BLaER1 (cell line): ENCODE measurements at regions not wholly inside any gene's neighbourhood (a gene's known extent, or its start where the extent isn't known, plus 50 kb on each side); places are given as distances from the start of the nearest gene placed in this dataset.

Experiments used
- H3K27ac ChIP-seq: shearing (Covaris generic); formaldehyde crosslinking; 2 replicates; pipeline ENCODE4 v1.8.1; 2022
- H3K27me3 ChIP-seq: shearing (Covaris generic); formaldehyde crosslinking; 2 replicates; pipeline ENCODE4 v1.8.1; 2022
- H3K36me3 ChIP-seq: shearing (Covaris generic); formaldehyde crosslinking; 2 replicates; pipeline ENCODE4 v1.8.1; 2022
- H3K4me1 ChIP-seq: shearing (Covaris generic); formaldehyde crosslinking; 2 replicates; pipeline ENCODE4 v1.8.1; 2022
- H3K4me2 ChIP-seq: shearing (Covaris generic); formaldehyde crosslinking; 2 replicates; pipeline ENCODE4 v1.8.1; 2022
- H3K4me3 ChIP-seq: shearing (Covaris generic); formaldehyde crosslinking; 2 replicates; pipeline ENCODE4 v1.8.1; 2022
- H3K9ac ChIP-seq: shearing (Covaris generic); formaldehyde crosslinking; 2 replicates; pipeline ENCODE4 v1.8.1; 2022
- H3K9me3 ChIP-seq: shearing (Covaris generic); formaldehyde crosslinking; 2 replicates; pipeline ENCODE4 v1.8.1; 2022
- H4K20me1 ChIP-seq: shearing (Covaris generic); formaldehyde crosslinking; 2 replicates; pipeline ENCODE4 v1.8.1; 2022
- Cebpa-rat ChIP-seq: shearing (Covaris generic); IDR thresholded peaks from 2 replicates; pipeline ENCODE4 v1.8.1; 2022

- H3K4me1 ChIP-seq, result no peaks in the 10 kb centered on the region
- TF ChIP-seq Cebpa-rat, result no peak
- H3K4me3 ChIP-seq, result no peak overlapping the region
Measured at GRCh38 chr5:82858151-82859025, 218.8 kb downstream of the TMEM167A start.

GRCh38 chr5:82855893-82856550, 221.2 kb downstream of the TMEM167A start:
- TF ChIP-seq Cebpa-rat, result no peak

More at GRCh38 chr5:82858151-82859025, 218.8 kb downstream of the TMEM167A start:
- H3K9me3 ChIP-seq, result no peaks in the 10 kb centered on the region
- no peak overlapping the region for H3K27ac ChIP-seq
- no peak overlapping the region for H3K4me2 ChIP-seq
- H3K27me3 ChIP-seq, result no peaks in the 10 kb centered on the region
- no peak overlapping the region for H3K9ac ChIP-seq
- H4K20me1 ChIP-seq, result no peaks in the 10 kb centered on the region
- H3K36me3 ChIP-seq, result no peaks in the 10 kb centered on the region

DNA sequence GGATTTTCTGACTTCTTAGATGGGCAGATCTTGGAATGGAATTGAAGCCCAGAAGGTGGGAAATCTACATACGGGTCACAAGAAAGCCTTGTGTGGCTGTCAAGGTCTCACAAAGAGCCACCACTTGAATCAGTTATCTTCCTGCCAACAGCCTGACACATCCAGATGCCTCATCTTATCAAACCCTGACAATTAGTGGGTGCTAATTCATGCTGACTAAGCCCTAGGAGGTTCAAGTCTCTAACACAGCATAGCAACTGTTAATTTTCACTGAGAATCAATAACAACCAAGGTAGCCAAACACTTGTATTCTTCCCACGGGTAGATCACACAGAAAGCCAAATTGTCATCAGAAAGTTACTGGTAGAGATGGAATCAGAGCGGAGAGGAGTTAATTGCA, 222.2 kb downstream of the TMEM167A start:
- no peaks in the 10 kb centered on the region for H3K36me3 ChIP-seq
- no peaks in the 10 kb centered on the region for H3K27me3 ChIP-seq
- H3K4me2 ChIP-seq, result no peak overlapping the region
- no peak overlapping the region for H3K27ac ChIP-seq
- TF ChIP-seq Cebpa-rat, result no peak
- no peaks in the 10 kb centered on the region for H4K20me1 ChIP-seq
- H3K9ac ChIP-seq, result no peak overlapping the region
- H3K9me3 ChIP-seq, result no peaks in the 10 kb centered on the region
- H3K4me3 ChIP-seq, result no peak overlapping the region
- no peaks in the 10 kb centered on the region for H3K4me1 ChIP-seq

More at GRCh38 chr5:82855893-82856550, 221.2 kb downstream of the TMEM167A start:
- no peaks in the 10 kb centered on the region for H3K36me3 ChIP-seq
- H3K4me2 ChIP-seq, result no peak overlapping the region
- H4K20me1 ChIP-seq, result no peaks in the 10 kb centered on the region
- no peaks in the 10 kb centered on the region for H3K27me3 ChIP-seq
- no peak overlapping the region for H3K9ac ChIP-seq
- H3K9me3 ChIP-seq, result no peaks in the 10 kb centered on the region
- H3K27ac ChIP-seq, result no peak overlapping the region
- H3K4me1 ChIP-seq, result no peaks in the 10 kb centered on the region
- no peak overlapping the region for H3K4me3 ChIP-seq

DNA sequence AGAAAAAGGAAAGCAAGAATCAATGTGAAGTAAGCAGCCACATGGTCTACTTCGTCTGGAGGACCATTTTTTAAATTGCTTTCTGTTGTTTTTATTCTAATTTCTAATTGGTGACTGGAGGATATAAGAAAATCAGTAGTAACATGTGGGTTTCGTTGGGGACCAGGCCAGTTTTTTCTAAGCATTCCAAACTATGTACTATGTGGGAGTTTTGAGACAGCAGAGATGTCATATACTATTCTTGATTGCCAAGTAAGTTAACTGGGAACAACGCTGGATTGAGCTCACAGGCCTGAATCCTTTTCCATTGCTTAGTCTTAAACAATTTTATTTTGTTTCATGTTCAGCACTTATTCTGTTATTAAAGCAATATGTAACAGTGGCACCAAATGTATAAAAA, 225.7 kb downstream of the TMEM167A start:
- H3K4me3 ChIP-seq, result no peak overlapping the region
- no peak overlapping the region for H3K4me2 ChIP-seq
- no peaks in the 10 kb centered on the region for H3K27me3 ChIP-seq
- H3K4me1 ChIP-seq, result no peaks in the 10 kb centered on the region
- H3K9me3 ChIP-seq, result no peaks in the 10 kb centered on the region
- no peaks in the 10 kb centered on the region for H3K36me3 ChIP-seq
- H3K27ac ChIP-seq, result no peak overlapping the region
- no peak overlapping the region for H3K9ac ChIP-seq
- no peak for TF ChIP-seq Cebpa-rat
- no peaks in the 10 kb centered on the region for H4K20me1 ChIP-seq

DNA sequence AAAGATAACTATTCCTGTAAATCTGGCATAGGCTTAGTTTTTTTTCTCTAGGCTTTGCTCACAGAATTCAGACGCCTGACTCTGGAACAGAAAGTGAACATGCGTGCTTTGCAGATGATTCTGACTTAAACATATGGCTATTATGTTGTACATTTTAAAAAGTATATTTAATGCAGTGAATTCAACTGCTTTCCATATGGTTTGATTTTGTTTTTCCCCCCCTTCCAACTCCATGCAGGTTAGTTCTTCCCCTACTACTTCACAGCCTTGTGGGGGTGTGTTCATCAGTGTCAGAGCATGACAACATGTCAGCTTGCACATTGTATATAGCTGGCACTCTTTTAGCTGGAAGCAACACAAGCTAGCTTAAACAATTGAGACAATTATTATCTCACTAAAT, 226.8 kb downstream of the TMEM167A start:
- Histone ChIP-seq H3K4me1 (no peaks in the 10 kb centered on the region), H3K9me3 (no peaks in the 10 kb centered on the region), H3K27me3 (no peaks in the 10 kb centered on the region), H3K4me3 (no peak overlapping the region), H4K20me1 (no peaks in the 10 kb centered on the region), H3K4me2 (no peak overlapping the region), H3K27ac (no peak overlapping the region), H3K36me3 (no peaks in the 10 kb centered on the region), H3K9ac (no peak overlapping the region)
- no peak for TF ChIP-seq Cebpa-rat

DNA sequence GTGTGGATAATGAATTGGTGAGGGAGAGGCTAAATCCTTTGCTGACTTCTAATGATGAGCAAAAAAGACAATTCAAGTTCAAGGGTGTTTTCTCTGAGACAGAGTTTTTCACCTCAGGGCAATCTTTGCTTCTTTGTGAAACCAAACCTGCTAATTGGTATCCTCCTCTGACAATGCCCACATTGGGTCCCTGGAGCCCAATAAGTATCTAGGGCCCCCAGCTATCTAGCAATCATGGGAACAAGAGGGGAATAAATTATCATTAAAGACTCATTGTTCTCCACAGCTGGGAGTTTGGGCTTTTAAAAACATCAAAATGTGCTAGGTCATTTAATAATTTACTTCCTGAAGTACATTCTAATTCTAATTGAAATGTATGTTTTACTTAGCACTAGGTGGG, 227.3 kb downstream of the TMEM167A start:
- TF ChIP-seq Cebpa-rat, result no peak
- Histone ChIP-seq H3K9ac (no peak overlapping the region), H4K20me1 (no peaks in the 10 kb centered on the region), H3K9me3 (no peaks in the 10 kb centered on the region), H3K4me3 (no peak overlapping the region), H3K4me1 (no peaks in the 10 kb centered on the region), H3K27me3 (no peaks in the 10 kb centered on the region), H3K36me3 (no peaks in the 10 kb centered on the region), H3K27ac (no peak overlapping the region), H3K4me2 (no peak overlapping the region)

DNA sequence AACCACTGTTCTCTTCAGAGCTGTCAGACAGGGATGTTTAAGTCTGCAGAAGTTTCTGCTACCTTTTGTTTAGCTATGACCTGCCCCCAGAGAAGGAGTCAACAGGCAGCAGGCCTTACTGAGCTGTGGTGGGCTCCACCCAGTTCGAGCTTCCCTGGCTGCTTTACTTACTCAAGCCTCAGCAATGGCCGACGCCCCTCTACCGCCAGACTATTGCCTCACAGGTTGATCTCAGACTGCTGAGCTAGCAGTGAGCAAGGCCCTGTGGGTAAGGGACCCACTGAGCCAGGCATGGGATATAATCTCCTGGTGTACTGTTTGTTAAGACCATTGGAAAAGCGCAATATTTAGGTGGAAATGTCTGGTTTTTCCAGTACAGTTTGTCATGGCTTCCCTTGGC, 229.6 kb downstream of the TMEM167A start:
- Histone ChIP-seq H3K27ac (no peak overlapping the region), H4K20me1 (no peaks in the 10 kb centered on the region), H3K4me1 (no peaks in the 10 kb centered on the region), H3K9me3 (no peaks in the 10 kb centered on the region), H3K27me3 (no peaks in the 10 kb centered on the region), H3K4me2 (no peak overlapping the region), H3K36me3 (no peaks in the 10 kb centered on the region), H3K9ac (no peak overlapping the region), H3K4me3 (no peak overlapping the region)
- TF ChIP-seq Cebpa-rat, result no peak

GRCh38 chr5:82839881-82840280, 237.3 kb downstream of the TMEM167A start:
- Histone ChIP-seq H3K4me2 (no peak overlapping the region), H3K27me3 (no peaks in the 10 kb centered on the region), H3K27ac (no peak overlapping the region), H3K4me1 (peaks cover 9% of the 10 kb centered on the region), H3K4me3 (no peak overlapping the region), H4K20me1 (no peaks in the 10 kb centered on the region), H3K36me3 (no peaks in the 10 kb centered on the region), H3K9me3 (peaks cover 17% of the 10 kb centered on the region), H3K9ac (no peak overlapping the region)
- no peak for TF ChIP-seq Cebpa-rat

- Histone ChIP-seq H4K20me1 (no peaks in the 10 kb centered on the region), H3K4me2 (no peak overlapping the region)
- TF ChIP-seq Cebpa-rat, result no peak
Measured at GRCh38 chr5:82835488-82835887, 241.7 kb downstream of the TMEM167A start.

DNA sequence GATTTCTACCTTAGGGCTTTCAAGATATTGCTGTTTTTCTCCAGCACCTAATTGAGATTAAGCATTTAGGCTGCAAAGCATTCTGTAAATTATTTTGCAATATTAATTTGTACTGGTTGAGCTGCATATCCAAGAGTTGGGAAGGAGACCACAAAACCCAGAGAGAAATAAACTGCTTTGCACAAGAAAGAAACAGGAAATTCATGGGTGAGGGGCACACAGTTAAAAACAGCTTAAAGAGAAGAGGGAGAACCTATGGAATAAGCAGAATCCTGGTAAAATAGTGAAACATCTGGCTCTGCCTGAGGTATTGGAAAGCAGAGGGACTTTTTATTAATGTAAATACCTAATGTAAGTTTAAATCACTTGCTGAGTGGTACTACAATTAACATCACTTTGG, 243.0 kb downstream of the TMEM167A start:
- Histone ChIP-seq H4K20me1 (no peaks in the 10 kb centered on the region), H3K4me2 (no peak overlapping the region), H3K27ac (no peak overlapping the region), H3K9me3 (peaks cover 19% of the 10 kb centered on the region), H3K36me3 (no peaks in the 10 kb centered on the region), H3K27me3 (no peaks in the 10 kb centered on the region), H3K9ac (no peak overlapping the region), H3K4me3 (no peak overlapping the region), H3K4me1 (peaks cover 9% of the 10 kb centered on the region)
- TF ChIP-seq Cebpa-rat, result no peak

More at GRCh38 chr5:82835488-82835887, 241.7 kb downstream of the TMEM167A start:
- Histone ChIP-seq H3K9me3 (peaks cover 19% of the 10 kb centered on the region), H3K36me3 (no peaks in the 10 kb centered on the region), H3K27ac (no peak overlapping the region), H3K4me1 (peaks cover 9% of the 10 kb centered on the region), H3K4me3 (no peak overlapping the region), H3K9ac (no peak overlapping the region), H3K27me3 (no peaks in the 10 kb centered on the region)
